GM10266 (cell line): ENCODE measurements at regions not wholly inside any gene's neighbourhood (a gene's known extent, or its start where the extent isn't known, plus 50 kb on each side); places are given as distances from the start of the nearest gene placed in this dataset.
"Not testable (repeated sequence)": the region's sequence is repeated elsewhere in the genome, so short reads cannot be mapped to it uniquely, and the experiment has no call there.

Experiments
- DNase-seq: peaks from one replicate; pipeline ENCODE4 v3.0.0; 2012; ENCODE audit errors: extremely low spot score
- CTCF ChIP-seq: IDR thresholded peaks from 2 replicates; pipeline ENCODE4 v1.5.1; 2012; ENCODE audit warnings: mild to moderate bottlenecking, low read depth; ENCODE audit not compliant: control insufficient read depth, insufficient read depth; ENCODE audit errors: missing control alignments

GRCh38 chr15:29648415-29648814 lies 173.9 kb downstream of the TJP1 start:
- not testable (repeated sequence) for DNase-seq

GRCh38 chr15:29645841-29646240 lies 176.4 kb downstream of the TJP1 start:
- no peak for DNase-seq
- no peak for TF ChIP-seq CTCF

DNA sequence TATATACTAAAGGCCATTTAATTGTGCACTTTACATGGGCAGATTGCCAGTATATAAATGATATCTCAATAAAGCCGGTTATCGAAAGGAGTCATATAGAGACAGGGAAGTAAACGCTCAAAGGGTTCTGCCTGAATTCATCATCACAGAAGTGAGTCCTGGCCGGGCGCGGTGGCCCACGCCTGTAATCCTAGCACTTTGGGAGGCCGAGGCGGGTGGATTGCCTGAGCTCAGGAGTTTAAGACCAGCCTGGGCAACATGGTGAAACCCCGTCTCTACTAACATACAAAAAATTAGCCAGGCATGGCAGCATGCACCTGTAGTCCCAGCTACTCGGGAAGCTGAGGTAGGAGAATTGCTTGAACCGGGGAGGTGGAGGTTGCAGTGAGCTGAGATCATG lies 177.9 kb downstream of the TJP1 start:
- DNase-seq: not testable (repeated sequence)

GRCh38 chr15:29638781-29639180 lies 183.5 kb downstream of the TJP1 start:
- no peak for DNase-seq

DNA sequence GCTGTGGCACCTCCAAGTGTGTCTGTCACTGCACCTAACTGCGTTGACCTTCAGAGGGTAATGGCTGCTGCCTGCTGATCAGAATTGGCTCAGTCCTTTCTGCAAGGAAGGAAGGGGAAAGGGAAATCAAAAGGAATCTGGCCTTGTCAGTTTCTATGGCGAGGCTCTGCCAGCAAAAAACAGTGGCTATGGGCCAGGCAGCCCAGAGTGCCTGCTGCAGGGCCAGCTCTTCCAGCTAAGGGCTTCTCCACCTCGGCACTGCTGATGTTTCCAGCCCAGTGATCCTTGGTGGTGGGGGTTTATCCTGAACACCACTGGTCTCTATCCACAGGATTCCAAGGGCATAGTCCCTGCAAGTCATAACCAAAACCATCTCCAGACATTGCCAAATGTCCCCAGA lies 184.3 kb downstream of the TJP1 start:
- no peak for TF ChIP-seq CTCF
- no peak for DNase-seq

More at GRCh38 chr15:29638781-29639180, 183.5 kb downstream of the TJP1 start:
- no peak for TF ChIP-seq CTCF

DNA sequence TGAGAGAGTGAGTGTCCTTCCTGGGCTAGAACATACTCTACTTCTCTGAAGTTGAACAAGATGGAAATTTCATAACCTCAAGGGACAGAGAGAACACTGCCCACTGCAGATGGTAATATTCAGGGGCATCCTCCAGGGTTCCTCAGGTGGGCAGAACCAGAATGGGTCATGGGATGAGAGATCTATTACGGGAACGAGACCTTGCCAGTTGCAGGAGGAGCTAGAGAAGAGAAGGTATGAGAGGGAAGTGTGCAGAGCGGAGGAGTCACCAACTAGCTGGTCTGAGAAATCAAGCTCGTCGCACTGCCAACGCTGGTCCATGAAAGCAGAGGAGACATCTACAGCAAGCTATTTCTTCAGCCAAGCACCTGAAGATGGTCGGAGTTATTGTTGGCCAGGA lies 184.7 kb downstream of the TJP1 start:
- TF ChIP-seq CTCF: no peak
- DNase-seq: no peak

DNA sequence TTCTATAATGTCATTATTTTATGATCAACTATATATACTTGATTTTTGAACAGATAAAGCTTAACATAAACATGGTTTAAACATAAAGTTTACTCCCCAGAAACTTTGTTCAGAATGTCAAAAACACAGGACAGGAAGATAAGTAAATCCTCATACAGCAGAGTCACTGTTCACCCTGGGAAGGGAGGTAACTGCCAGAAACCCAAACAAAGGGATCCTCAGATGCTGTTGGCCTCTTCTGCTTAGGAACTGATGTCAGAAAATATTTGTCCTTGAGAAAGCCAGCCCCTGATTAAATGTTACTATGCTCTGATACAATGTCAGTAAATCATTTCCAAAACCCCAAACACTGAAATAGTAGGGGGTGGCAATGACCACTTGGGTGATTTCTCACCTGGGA lies 185.3 kb downstream of the TJP1 start:
- no peak for DNase-seq
- no peak for TF ChIP-seq CTCF

DNA sequence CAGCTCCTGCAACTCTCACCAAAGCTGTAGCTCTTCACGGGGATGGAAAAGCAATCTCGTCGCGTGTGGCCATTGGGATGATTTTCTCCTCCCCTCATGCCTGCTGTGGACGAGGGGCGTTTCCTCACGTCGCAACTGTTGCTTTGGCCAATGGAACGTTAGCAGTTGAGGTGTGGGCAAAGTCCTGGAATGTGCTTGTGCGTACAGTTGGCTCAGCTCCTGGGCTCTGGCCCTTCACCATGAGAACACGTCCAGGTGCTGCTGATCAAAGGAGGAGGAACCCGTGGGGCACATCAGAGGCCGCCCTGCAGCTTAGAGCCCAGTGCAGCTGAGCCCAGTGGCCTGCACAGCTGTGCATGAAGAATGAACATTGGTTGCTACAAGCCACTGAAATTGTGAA lies 186.1 kb downstream of the TJP1 start:
- DNase-seq: no peak
- TF ChIP-seq CTCF: no peak

GRCh38 chr15:29635513-29636098 lies 186.7 kb downstream of the TJP1 start:
- TF ChIP-seq CTCF: no peak

More at GRCh38 chr15:29635513-29636098, 186.7 kb downstream of the TJP1 start:
- DNase-seq: no peak
